Head of caudate nucleus (tissue), 42 donors: ENCODE measurements at regions not wholly inside any gene's neighbourhood (a gene's known extent, or its start where the extent isn't known, plus 50 kb on each side); places are given as distances from the start of the nearest gene placed in this dataset.
"Not testable (repeated sequence)": the region's sequence is repeated elsewhere in the genome, so short reads cannot be mapped to it uniquely, and the experiment has no call there.

Source experiments
- DNase-seq, 42 donors: peaks; one replicate each; pipeline versions ENCODE4 v3.0.0 to v3.0.0-alpha.2; 2020 to 2021; ENCODE audit warnings: mixed read lengths in 7 of 42
- intact Hi-C: fragments of 100-400 bp; cut with DNase I; formaldehyde crosslinking; loops from one replicate; pipeline ENCODE4 v1.15.0; 2022

- DNase-seq, intact Hi-C loops: not testable (repeated sequence)
Observed at GRCh38 chr5:119299242-119299614, 56.6 kb upstream of the TNFAIP8 start.

DNA sequence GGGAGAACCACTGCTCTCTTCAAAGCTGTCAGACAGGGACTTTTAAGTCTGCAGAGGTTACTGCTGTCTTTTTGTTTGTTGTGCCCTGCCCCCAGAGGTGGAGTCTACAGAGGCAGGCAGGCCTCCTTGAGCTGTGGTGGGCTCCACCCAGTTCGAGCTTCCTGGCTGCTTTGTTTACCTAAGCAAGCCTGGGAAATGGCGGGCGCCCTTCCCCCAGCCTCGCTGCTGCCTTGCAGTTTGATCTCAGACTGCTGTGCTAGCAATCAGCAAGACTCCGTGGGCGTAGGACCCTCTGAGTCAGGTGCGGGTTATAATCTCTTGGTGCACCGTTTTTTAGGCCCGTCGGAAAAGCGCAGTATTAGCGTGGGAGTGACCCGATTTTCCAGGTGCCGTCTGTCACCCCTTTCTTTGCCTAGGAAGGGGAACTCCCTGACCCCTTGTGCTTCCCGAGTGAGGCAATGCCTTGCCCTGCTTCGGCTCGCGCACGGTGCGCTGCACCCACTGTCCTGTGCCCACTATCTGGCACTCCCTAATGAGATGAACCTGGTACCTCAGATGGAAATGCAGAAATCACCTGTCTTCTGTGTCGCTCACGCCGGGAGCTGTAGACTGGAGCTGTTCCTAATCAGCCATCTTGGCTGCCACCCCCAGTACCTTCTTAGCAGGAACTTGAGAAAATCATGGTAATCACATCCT, 56.1 kb upstream of the TNFAIP8 start:
- intact Hi-C loops = not testable (repeated sequence)
- peak in 17 of 42 donors; percentile 8 to 62 (median 25) for DNase-seq

- DNase-seq = no peak
- intact Hi-C loops = no loop called here
Observed at GRCh38 chr5:119300311-119300670, 55.5 kb upstream of the TNFAIP8 start.

- intact Hi-C loops = no loop called here
- no peak for DNase-seq
Observed at GRCh38 chr5:119301210-119301609, 54.6 kb upstream of the TNFAIP8 start.

DNA sequence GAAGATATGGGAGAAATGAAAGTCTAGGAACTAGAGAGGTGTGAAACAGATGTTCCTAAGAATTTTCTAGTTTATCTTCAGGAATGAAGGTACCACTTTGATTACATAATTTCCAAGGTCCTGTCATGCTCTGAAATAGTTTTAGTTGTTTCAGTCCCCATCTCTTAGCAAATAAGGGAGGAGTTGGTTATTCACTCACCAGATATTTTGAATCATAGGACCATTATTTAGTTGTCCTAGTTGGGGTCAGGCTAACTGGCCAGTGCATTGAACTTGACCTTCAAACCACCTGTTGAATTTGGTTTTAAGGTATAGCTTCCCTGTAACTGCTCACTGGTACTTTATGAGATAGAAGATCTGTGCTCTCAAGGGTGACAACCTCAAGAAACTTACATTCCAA, 53.9 kb upstream of the TNFAIP8 start:
- intact Hi-C loops = no loop called here
- DNase-seq = no peak

DNA sequence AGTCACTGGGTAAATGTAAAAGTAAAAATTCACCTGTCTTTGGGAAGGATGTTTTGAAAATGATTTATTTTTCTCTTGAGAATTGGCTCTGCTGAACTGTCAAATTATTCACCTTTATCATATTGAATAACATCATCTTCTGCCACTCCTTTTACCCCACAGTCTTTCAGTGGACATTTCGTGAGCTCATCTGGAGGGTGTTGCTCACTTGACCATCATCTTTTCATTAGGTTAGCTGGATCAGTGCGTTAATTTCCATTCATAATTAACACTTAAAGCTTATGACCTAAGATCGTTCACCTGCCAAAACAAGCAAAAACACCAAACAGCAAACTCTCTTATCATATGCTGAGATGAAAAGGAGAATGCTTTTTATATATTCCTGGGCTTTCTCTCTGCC, 53.4 kb upstream of the TNFAIP8 start:
- intact Hi-C loops = no loop called here
- DNase-seq = no peak

DNA sequence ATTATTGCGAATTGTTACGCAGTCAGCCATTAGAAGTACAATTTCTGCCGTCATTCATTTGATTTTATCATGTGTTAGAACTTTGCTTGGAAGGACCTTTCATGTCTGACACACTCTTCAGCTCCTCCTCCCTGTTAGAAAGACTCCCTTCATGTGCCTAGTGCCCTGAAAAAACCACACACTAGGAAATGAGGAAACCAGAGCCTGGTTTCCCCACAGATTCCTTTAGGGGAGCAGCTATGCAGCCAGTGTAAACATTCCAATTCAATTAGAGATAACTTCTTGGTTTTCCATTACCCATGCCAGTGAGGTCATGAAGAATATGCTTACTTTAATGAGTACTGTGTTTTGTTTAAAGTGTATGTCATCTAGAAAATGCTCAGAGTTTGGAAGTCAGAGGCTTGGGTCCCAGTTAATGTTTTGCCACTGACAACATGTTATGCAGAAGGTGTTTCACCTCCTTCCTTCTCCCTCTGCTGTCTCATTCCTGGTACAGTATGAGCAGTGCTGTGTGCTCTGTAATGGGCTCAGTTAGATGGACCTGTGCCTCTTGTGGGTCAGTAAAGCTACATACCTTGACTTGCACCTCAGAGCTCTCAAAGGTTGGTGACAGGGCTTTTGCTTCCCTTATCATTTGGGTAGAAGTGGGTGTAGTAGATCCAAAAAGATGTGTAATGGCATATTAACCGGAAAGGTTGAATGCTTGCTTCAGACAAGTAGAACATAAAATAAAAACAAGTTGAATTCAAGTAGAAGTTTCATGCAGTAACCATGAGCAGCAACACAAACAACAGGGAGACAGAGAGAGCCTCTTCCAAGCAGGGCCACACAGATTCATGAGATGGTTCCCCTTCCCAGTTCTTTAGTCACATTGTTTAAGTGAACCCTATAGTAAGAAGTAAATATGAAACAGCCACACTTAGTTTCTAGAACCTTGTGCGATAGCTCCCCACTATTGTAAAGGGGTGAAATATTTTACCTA, 52.6 kb upstream of the TNFAIP8 start:
- DNase-seq = no peak
- intact Hi-C loops = no loop called here

GRCh38 chr5:119304439-119305211, 51.2 kb upstream of the TNFAIP8 start:
- intact Hi-C loops = no loop called here
- DNase-seq = no peak
